GM21737 (cell line): ENCODE measurements at regions not wholly inside any gene's neighbourhood (a gene's known extent, or its start where the extent isn't known, plus 50 kb on each side); places are given as distances from the start of the nearest gene placed in this dataset.
"Not testable (repeated sequence)": the region's sequence is repeated elsewhere in the genome, so short reads cannot be mapped to it uniquely, and the experiment has no call there.

Experiments used
- ATAC-seq: cut with Tn5 transposase; IDR thresholded peaks from one replicate; pipeline ENCODE4 v1.9.1; 2021; ENCODE audit warnings: mild to moderate bottlenecking, moderate library complexity; ENCODE audit not compliant: unreplicated experiment

GRCh38 chr5:83001796-83002381 is 75.3 kb downstream of the TMEM167A start:
- ATAC-seq = no peak

GRCh38 chr5:83000922-83001321 is 76.3 kb downstream of the TMEM167A start:
- no peak for ATAC-seq

- no peak for ATAC-seq
These were observed 76.8 kb downstream of the TMEM167A start for GRCh38 chr5:83000428-83000827.

- ATAC-seq = no peak
These were observed 83.8 kb downstream of the TMEM167A start for GRCh38 chr5:82993416-82993815.

- ATAC-seq = no peak
These were observed 84.5 kb downstream of the TMEM167A start for GRCh38 chr5:82992646-82993045.

GRCh38 chr5:82991678-82992323 is 85.4 kb downstream of the TMEM167A start:
- ATAC-seq = no peak

- ATAC-seq = no peak
These were observed 86.1 kb downstream of the TMEM167A start for GRCh38 chr5:82991059-82991458.

- ATAC-seq = no peak
These were observed 90.0 kb downstream of the TMEM167A start for GRCh38 chr5:82987188-82987587.

GRCh38 chr5:82986404-82986803 is 90.8 kb downstream of the TMEM167A start:
- no peak for ATAC-seq

GRCh38 chr5:82985763-82986162 is 91.4 kb downstream of the TMEM167A start:
- ATAC-seq = no peak

GRCh38 chr5:82984786-82985735 is 92.1 kb downstream of the TMEM167A start:
- ATAC-seq = no peak

- ATAC-seq = no peak
These were observed 94.3 kb downstream of the TMEM167A start for GRCh38 chr5:82982846-82983245.

GRCh38 chr5:82976887-82977286 is 100.3 kb downstream of the TMEM167A start:
- ATAC-seq = not testable (repeated sequence)

GRCh38 chr5:82975812-82976211 is 101.4 kb downstream of the TMEM167A start:
- no peak for ATAC-seq

GRCh38 chr5:82975396-82975795 is 101.8 kb downstream of the TMEM167A start:
- no peak for ATAC-seq

GRCh38 chr5:82974346-82974745 is 102.8 kb downstream of the TMEM167A start:
- ATAC-seq = not testable (repeated sequence)

- ATAC-seq = no peak
These were observed 105.3 kb downstream of the TMEM167A start for GRCh38 chr5:82971901-82972300.

- not testable (repeated sequence) for ATAC-seq
These were observed 106.0 kb downstream of the TMEM167A start for GRCh38 chr5:82971034-82971806.

- not testable (repeated sequence) for ATAC-seq
These were observed 107.8 kb downstream of the TMEM167A start for GRCh38 chr5:82969221-82969976.

- ATAC-seq = no peak
These were observed 110.1 kb downstream of the TMEM167A start for GRCh38 chr5:82967072-82967471.
